ENCODE measurements at regions not wholly inside any gene's neighbourhood (a gene's known extent, or its start where the extent isn't known, plus 50 kb on each side); places are given as distances from the start of the nearest gene placed in this dataset.

- no peak for TF ChIP-seq EZH2 (IDR thresholded peaks at IDR 0.05)
- no peak for TF ChIP-seq POLR2AphosphoS5 (IDR thresholded peaks at IDR 0.05; ENCODE audit: borderline replicate concordance, low read depth, low read length)
- no peak for TF ChIP-seq FOXP2 (optimal IDR thresholded peaks at IDR 0.05; ENCODE audit: control extremely low read depth, extremely low read length, insufficient read depth)
Measured at GRCh38 chr5:135213466-135214239, 179.6 kb upstream of the PITX1 start.

All from SK-N-MC (cell line).